ENCODE measurements at regions not wholly inside any gene's neighbourhood (a gene's known extent, or its start where the extent isn't known, plus 50 kb on each side); places are given as distances from the start of the nearest gene placed in this dataset.

GRCh38 chr3:81951106-81951505 is 189.7 kb upstream of the GBE1 start:
- H3K4me1 Mint-ChIP-seq: no peaks in the 10 kb centered on the region
- 96% methylated on average over 3 of the region's 6 CpGs for WGBS (ENCODE audit: insufficient coverage)
- Histone ChIP-seq H3K27ac (ENCODE audit: low read length) (no peak overlapping the region), H3K27me3 (replicated peaks in 1 of 2; ENCODE audit: control insufficient read depth in 2 of 2, extremely low read depth in 1 of 2, insufficient read depth in 2 of 2, low read length in 1 of 2) (no peaks in the 10 kb centered on the region), H3K4me1 (ENCODE audit: control insufficient read depth in 1 of 2, extremely low read depth in 1 of 2, insufficient read depth in 2 of 2, low read length in 2 of 2) (no peaks in the 10 kb centered on the region), H3K36me3 (ENCODE audit: control insufficient read depth in 2 of 2, extremely low read depth in 1 of 2, insufficient read depth in 1 of 2, low read length in 1 of 2) (no peaks in the 10 kb centered on the region), H3K4me3 (ENCODE audit: control insufficient read depth in 1 of 2, extremely low read depth in 1 of 2, low read length in 1 of 2) (no peak overlapping the region), H3K9me3 (no peaks in the 10 kb centered on the region)
- H3K27me3 Mint-ChIP-seq: peaks cover 0 to 3% of the 10 kb centered on the region in 2 donors
- H3K4me3 Mint-ChIP-seq: no peak overlapping the region
- no peak for ATAC-seq (replicated peaks in 1 of 4)
- H3K9me3 Mint-ChIP-seq: peaks cover 0 to 2% (median 0%) of the 10 kb centered on the region in 3 donors
- DNase-seq: no peak
- no peak overlapping the region for H3K27ac Mint-ChIP-seq
- ChIA-PET POLR2A (no interaction called here), CTCF (no interaction called here)
- no peaks in the 10 kb centered on the region for H3K36me3 Mint-ChIP-seq

GRCh38 chr3:81947359-81947758 is 185.9 kb upstream of the GBE1 start:
- no CpG with 5 or more reads among the region's 1 CpG for WGBS (ENCODE audit: insufficient coverage)
- CTCF ChIA-PET: interaction anchor here in 1 of 2 donors (0.7 kb wide), 1 partner anchor 252 kb away, joined by 7 read pairs; no protein-coding TSS in a partner anchor
- H3K9me3 ChIP-seq: no peaks in the 10 kb centered on the region
- ATAC-seq (replicated peaks in 1 of 4) (no peak), DNase-seq (no peak)
- H3K27me3 Mint-ChIP-seq: peaks cover 0 to 3% of the 10 kb centered on the region in 2 donors
- H3K36me3 Mint-ChIP-seq: no peaks in the 10 kb centered on the region
- no peak overlapping the region for H3K27ac Mint-ChIP-seq
- H3K4me1 Mint-ChIP-seq: no peaks in the 10 kb centered on the region
- no peak overlapping the region for H3K4me3 Mint-ChIP-seq
- no peak overlapping the region for H3K27ac ChIP-seq (ENCODE audit: low read length)
- H3K27me3 ChIP-seq (replicated peaks in 1 of 2; ENCODE audit: control insufficient read depth in 2 of 2, extremely low read depth in 1 of 2, insufficient read depth in 2 of 2, low read length in 1 of 2): no peaks in the 10 kb centered on the region
- no peaks in the 10 kb centered on the region for H3K4me1 ChIP-seq (ENCODE audit: control insufficient read depth in 1 of 2, extremely low read depth in 1 of 2, insufficient read depth in 2 of 2, low read length in 2 of 2)
- no peaks in the 10 kb centered on the region for H3K36me3 ChIP-seq (ENCODE audit: control insufficient read depth in 2 of 2, extremely low read depth in 1 of 2, insufficient read depth in 1 of 2, low read length in 1 of 2)
- H3K9me3 Mint-ChIP-seq: peaks cover 0 to 22% (median 12%) of the 10 kb centered on the region in 3 donors
- H3K4me3 ChIP-seq (ENCODE audit: control insufficient read depth in 1 of 2, extremely low read depth in 1 of 2, low read length in 1 of 2): no peak overlapping the region
- POLR2A ChIA-PET: no interaction called here

- POLR2A ChIA-PET: no interaction called here
These were observed 177.2 kb upstream of the GBE1 start for GRCh38 chr3:81938681-81939080.

GRCh38 chr3:81936817-81937216 is 175.4 kb upstream of the GBE1 start:
- H3K4me1 ChIP-seq (ENCODE audit: control insufficient read depth in 1 of 2, extremely low read depth in 1 of 2, insufficient read depth in 2 of 2, low read length in 2 of 2): peaks cover 0 to 2% of the 10 kb centered on the region in 2 experiments
- 14% methylated on average over 1 of the region's 1 CpG for WGBS (ENCODE audit: insufficient coverage)
- Mint-ChIP-seq H3K4me3 (no peak overlapping the region), H3K4me1 (peaks cover 0 to 1% (median 0%) of the 10 kb centered on the region in 3 donors), H3K27ac (no peak overlapping the region), H3K9me3 (no peaks in the 10 kb centered on the region), H3K36me3 (no peaks in the 10 kb centered on the region), H3K27me3 (no peaks in the 10 kb centered on the region)
- POLR2A ChIA-PET: no interaction called here
- ATAC-seq (replicated peaks in 1 of 4) (no peak), DNase-seq (no peak)
- H3K9me3 ChIP-seq: no peaks in the 10 kb centered on the region
- H3K4me3 ChIP-seq (ENCODE audit: control insufficient read depth in 1 of 2, extremely low read depth in 1 of 2, low read length in 1 of 2): no peak overlapping the region
- no peaks in the 10 kb centered on the region for H3K36me3 ChIP-seq (ENCODE audit: control insufficient read depth in 2 of 2, extremely low read depth in 1 of 2, insufficient read depth in 1 of 2, low read length in 1 of 2)
- H3K27ac ChIP-seq (ENCODE audit: low read length): no peak overlapping the region
- H3K27me3 ChIP-seq (replicated peaks in 1 of 2; ENCODE audit: control insufficient read depth in 2 of 2, extremely low read depth in 1 of 2, insufficient read depth in 2 of 2, low read length in 1 of 2): no peaks in the 10 kb centered on the region
- CTCF ChIA-PET: no interaction called here

More at GRCh38 chr3:81938681-81939080, 177.2 kb upstream of the GBE1 start:
- Mint-ChIP-seq H3K9me3 (peaks cover 0 to 7% (median 4%) of the 10 kb centered on the region in 3 donors), H3K4me1 (peaks cover 0 to 1% (median 0%) of the 10 kb centered on the region in 3 donors), H3K4me3 (no peak overlapping the region), H3K27me3 (no peaks in the 10 kb centered on the region), H3K27ac (no peak overlapping the region), H3K36me3 (no peaks in the 10 kb centered on the region)
- Histone ChIP-seq H3K36me3 (ENCODE audit: control insufficient read depth in 2 of 2, extremely low read depth in 1 of 2, insufficient read depth in 1 of 2, low read length in 1 of 2) (no peaks in the 10 kb centered on the region), H3K4me3 (ENCODE audit: control insufficient read depth in 1 of 2, extremely low read depth in 1 of 2, low read length in 1 of 2) (no peak overlapping the region), H3K27ac (ENCODE audit: low read length) (no peak overlapping the region), H3K4me1 (ENCODE audit: control insufficient read depth in 1 of 2, extremely low read depth in 1 of 2, insufficient read depth in 2 of 2, low read length in 2 of 2) (peaks cover 0 to 2% of the 10 kb centered on the region in 2 experiments), H3K9me3 (no peaks in the 10 kb centered on the region), H3K27me3 (replicated peaks in 1 of 2; ENCODE audit: control insufficient read depth in 2 of 2, extremely low read depth in 1 of 2, insufficient read depth in 2 of 2, low read length in 1 of 2) (no peaks in the 10 kb centered on the region)
- DNase-seq: no peak
- CTCF ChIA-PET: interaction anchor here in 1 of 2 donors (0.7 kb wide), 1 partner anchor 29 kb away, joined by 6 read pairs; no protein-coding TSS in a partner anchor
- ATAC-seq (replicated peaks in 1 of 4): no peak

GRCh38 chr3:81932681-81933080 is 171.2 kb upstream of the GBE1 start:
- DNase-seq: no peak
- H3K4me1 ChIP-seq (ENCODE audit: control insufficient read depth in 1 of 2, extremely low read depth in 1 of 2, insufficient read depth in 2 of 2, low read length in 2 of 2): peaks cover 0 to 2% of the 10 kb centered on the region in 2 experiments
- no peaks in the 10 kb centered on the region for H3K27me3 ChIP-seq (replicated peaks in 1 of 2; ENCODE audit: control insufficient read depth in 2 of 2, extremely low read depth in 1 of 2, insufficient read depth in 2 of 2, low read length in 1 of 2)
- WGBS (ENCODE audit: insufficient coverage): 83% methylated on average over 1 of the region's 4 CpGs
- H3K4me3 ChIP-seq (ENCODE audit: control insufficient read depth in 1 of 2, extremely low read depth in 1 of 2, low read length in 1 of 2): no peak overlapping the region
- Mint-ChIP-seq H3K27me3 (no peaks in the 10 kb centered on the region), H3K4me1 (peaks cover 0 to 1% (median 0%) of the 10 kb centered on the region in 3 donors), H3K4me3 (no peak overlapping the region), H3K36me3 (no peaks in the 10 kb centered on the region), H3K27ac (no peak overlapping the region), H3K9me3 (no peaks in the 10 kb centered on the region)
- no peak for ATAC-seq (replicated peaks in 1 of 4)
- H3K27ac ChIP-seq (ENCODE audit: low read length): no peak overlapping the region
- ChIA-PET POLR2A (no interaction called here), CTCF (no interaction called here)
- no peaks in the 10 kb centered on the region for H3K36me3 ChIP-seq (ENCODE audit: control insufficient read depth in 2 of 2, extremely low read depth in 1 of 2, insufficient read depth in 1 of 2, low read length in 1 of 2)
- no peaks in the 10 kb centered on the region for H3K9me3 ChIP-seq

- Histone ChIP-seq H3K4me1 (ENCODE audit: control insufficient read depth in 1 of 2, extremely low read depth in 1 of 2, insufficient read depth in 2 of 2, low read length in 2 of 2) (no peaks in the 10 kb centered on the region), H3K27ac (ENCODE audit: low read length) (no peak overlapping the region), H3K27me3 (replicated peaks in 1 of 2; ENCODE audit: control insufficient read depth in 2 of 2, extremely low read depth in 1 of 2, insufficient read depth in 2 of 2, low read length in 1 of 2) (no peaks in the 10 kb centered on the region), H3K4me3 (ENCODE audit: control insufficient read depth in 1 of 2, extremely low read depth in 1 of 2, low read length in 1 of 2) (no peak overlapping the region), H3K9me3 (no peaks in the 10 kb centered on the region), H3K36me3 (ENCODE audit: control insufficient read depth in 2 of 2, extremely low read depth in 1 of 2, insufficient read depth in 1 of 2, low read length in 1 of 2) (no peaks in the 10 kb centered on the region)
- Mint-ChIP-seq H3K9me3 (no peaks in the 10 kb centered on the region), H3K36me3 (no peaks in the 10 kb centered on the region), H3K27ac (no peak overlapping the region), H3K27me3 (no peaks in the 10 kb centered on the region), H3K4me3 (no peak overlapping the region), H3K4me1 (no peaks in the 10 kb centered on the region)
- WGBS (ENCODE audit: insufficient coverage): 67% methylated on average over 3 of the region's 12 CpGs
- ChIA-PET CTCF (interaction anchor here in 1 of 2 donors (0.8 kb wide), 1 partner anchor 13 kb away, joined by 3 read pairs; no protein-coding TSS in a partner anchor), POLR2A (no interaction called here)
- no peak for ATAC-seq (replicated peaks in 1 of 4)
- no peak for DNase-seq
These were observed 170.1 kb upstream of the GBE1 start for GRCh38 chr3:81931265-81932251.
